AG09319 (cell line): ENCODE measurements at regions not wholly inside any gene's neighbourhood (a gene's known extent, or its start where the extent isn't known, plus 50 kb on each side); places are given as distances from the start of the nearest gene placed in this dataset.

Source experiments
- DNase-seq: peaks from one replicate; pipeline ENCODE4 v3.0.0-alpha.2; 2010; ENCODE audit warnings: low read depth; ENCODE audit errors: extremely low read depth
- TF ChIP-seq, protein P1 (sequence below): IDR thresholded peaks from 2 replicates; pipeline ENCODE4 v1.5.1; 2011; ENCODE audit warnings: low read depth, mild to moderate bottlenecking, inconsistent platforms, low read length, moderate library complexity

DNA sequence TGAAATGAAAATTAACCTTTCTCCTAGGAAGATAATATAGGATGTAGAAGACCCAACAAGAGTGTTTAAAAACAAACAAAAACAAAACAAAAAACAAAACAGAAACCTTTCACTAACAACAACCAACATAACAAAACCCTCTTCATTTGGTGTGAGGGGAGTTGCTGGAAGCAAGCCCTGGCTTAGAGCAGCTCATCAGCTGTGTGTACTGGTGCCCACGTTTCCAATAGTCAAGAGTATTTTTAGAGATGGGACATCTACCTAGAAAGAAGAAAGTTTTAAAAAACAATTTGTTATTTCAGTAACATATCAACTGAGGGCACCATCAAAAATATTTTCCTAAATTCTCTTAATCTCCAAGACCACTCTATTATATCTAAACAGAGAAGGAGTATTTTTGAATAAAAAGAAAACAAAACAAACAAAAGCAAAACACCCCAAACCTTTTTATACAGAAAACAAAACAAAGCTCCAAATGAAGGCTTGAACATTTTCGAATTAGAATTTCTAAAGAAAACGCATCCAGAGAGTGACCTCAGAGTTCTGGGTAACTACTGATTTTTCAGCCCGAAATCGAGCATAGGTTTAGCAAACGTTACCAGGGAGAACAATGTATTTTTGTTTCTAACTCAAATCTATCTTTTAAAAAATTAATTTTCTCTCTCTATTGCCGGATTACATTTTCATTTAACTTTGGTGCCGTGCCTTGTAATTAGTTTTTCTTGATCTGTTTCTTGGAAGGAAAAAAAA lies 134.6 kb downstream of the INSIG2 start:
- DNase-seq: no peak
- TF ChIP-seq, protein P1, sequence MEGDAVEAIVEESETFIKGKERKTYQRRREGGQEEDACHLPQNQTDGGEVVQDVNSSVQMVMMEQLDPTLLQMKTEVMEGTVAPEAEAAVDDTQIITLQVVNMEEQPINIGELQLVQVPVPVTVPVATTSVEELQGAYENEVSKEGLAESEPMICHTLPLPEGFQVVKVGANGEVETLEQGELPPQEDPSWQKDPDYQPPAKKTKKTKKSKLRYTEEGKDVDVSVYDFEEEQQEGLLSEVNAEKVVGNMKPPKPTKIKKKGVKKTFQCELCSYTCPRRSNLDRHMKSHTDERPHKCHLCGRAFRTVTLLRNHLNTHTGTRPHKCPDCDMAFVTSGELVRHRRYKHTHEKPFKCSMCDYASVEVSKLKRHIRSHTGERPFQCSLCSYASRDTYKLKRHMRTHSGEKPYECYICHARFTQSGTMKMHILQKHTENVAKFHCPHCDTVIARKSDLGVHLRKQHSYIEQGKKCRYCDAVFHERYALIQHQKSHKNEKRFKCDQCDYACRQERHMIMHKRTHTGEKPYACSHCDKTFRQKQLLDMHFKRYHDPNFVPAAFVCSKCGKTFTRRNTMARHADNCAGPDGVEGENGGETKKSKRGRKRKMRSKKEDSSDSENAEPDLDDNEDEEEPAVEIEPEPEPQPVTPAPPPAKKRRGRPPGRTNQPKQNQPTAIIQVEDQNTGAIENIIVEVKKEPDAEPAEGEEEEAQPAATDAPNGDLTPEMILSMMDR: no peak

DNA sequence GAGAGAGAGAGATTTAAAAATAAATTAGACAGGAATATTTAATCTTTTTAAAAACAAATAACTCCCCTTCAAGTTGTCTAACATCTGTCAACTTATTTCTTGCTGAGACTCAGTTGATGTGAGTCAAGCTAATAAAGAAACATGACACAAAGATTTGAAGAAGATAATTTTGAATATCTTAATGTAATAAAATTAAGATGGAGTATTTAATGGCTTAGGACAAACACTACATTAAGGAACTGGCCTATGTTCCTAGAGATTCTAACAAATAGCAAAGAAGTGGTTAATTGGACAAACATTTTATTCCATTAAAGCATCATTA lies 134.0 kb downstream of the INSIG2 start:
- TF ChIP-seq, protein P1: no peak
- DNase-seq: no peak

DNA sequence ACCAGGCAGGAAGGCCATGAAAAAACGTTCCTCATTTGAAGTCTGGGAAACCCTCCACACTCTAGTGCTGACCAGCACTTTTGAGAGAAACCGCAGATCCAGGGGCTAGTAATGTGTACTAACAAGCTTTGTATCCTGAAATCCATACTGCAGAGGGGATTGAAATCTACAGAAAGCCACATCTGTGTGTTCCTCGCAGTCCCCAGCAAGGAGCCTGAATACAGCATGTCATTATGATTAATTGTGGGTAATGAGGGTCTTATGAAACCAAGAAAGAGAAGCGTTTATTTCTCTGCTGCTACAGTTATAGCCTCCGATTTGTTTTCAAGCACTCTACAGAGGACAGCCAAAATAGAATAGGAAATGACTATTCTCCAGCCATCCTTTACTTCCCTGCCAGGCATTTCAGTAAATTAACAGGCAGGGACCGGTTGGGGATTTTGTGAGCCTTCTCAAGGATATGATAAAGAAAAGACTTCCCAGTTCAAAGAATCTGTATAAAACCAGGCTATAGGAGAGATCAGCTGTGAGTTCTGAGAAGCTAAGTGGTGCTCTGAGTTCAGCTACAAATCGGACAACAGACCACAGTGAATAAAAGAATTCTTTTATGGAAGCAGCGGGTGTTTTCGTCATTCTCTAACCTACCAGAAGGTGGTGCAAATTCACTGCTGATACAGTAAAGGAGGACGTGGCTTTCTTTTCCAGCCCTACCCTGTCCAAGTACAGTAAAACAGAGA lies 133.4 kb downstream of the INSIG2 start:
- TF ChIP-seq, protein P1: peak; percentile 76

DNA sequence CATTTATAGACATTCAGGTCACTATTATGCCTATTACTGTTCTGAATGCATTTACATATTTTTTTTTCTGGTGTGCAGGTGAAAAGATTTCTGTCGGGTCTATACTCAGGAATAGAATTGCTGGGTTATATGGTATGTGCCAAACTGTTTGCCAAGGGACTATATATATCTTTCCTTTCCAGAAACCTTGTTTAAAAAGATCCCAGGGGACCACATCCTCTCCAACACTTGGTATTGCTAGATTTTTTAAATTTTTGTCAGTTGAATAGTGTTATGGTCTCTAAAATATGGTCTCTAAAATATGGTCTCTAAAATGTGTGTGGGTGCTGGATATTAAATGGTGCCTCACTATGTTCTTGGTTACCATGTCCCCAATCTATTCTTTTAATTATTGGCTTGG lies 131.3 kb downstream of the INSIG2 start:
- TF ChIP-seq, protein P1: no peak
- no peak for DNase-seq

More for the DNA sequence above, 133.4 kb downstream of the INSIG2 start:
- DNase-seq: peak; percentile 29

DNA sequence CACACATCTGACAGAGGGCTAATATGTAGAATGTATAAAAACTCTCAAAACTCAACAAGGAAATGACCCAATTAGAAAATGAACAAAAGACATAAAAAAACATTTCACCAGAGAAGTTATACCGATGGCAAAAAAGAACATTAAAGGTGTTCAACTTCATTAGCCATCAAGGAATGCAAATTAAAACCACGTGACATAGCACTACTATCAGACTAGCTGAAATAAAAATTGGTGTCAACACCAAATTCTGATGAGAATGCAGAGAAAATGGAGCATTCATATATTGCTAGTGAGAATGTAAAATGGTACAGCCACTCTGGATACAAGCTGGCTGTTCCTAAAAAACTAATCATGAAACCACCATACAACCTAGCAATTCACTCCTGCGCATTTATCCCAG lies 128.0 kb downstream of the INSIG2 start:
- TF ChIP-seq, protein P1: no peak
- DNase-seq: no peak

DNA sequence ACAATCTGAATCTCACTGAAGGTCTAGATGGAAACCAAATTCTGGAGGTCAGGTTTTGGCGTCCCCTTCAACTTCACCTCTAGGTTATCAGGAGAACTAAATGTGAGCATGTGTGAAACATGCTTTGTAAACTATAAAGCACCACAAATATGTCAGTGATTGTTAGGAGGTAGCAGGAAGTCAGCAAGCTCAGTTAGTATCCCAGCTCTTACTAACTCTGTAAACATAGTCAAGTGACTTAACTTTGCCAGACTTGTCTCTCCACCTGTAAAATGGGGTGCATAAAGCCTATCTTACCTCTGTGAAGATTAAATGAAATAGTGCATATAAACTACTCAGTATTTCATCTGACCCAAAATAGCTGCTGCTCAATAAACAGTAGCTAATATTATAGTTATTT lies 121.5 kb downstream of the INSIG2 start:
- TF ChIP-seq, protein P1: no peak
- DNase-seq: no peak

DNA sequence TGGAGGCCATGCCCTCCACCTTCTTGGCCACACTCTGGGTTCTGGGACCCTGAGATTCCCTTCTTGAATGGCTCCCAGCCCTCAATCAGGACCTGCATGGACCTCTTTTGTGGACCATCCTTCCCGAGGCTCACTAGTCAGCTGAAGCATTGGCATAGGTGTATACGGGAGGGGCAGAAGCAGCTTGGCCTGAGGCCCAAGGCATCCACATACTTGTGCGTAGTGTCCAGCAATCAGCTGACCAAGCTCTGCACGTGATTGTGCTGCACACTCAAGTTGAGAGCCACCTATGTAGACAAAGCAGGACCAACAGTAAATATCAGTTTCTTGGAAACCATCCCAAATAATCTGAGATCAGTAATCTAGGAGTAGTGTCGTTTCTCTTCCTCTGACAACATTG lies 119.6 kb downstream of the INSIG2 start:
- DNase-seq: no peak
- TF ChIP-seq, protein P1: no peak
